ENCODE measurements at regions not wholly inside any gene's neighbourhood (a gene's known extent, or its start where the extent isn't known, plus 50 kb on each side); places are given as distances from the start of the nearest gene placed in this dataset.

DNA sequence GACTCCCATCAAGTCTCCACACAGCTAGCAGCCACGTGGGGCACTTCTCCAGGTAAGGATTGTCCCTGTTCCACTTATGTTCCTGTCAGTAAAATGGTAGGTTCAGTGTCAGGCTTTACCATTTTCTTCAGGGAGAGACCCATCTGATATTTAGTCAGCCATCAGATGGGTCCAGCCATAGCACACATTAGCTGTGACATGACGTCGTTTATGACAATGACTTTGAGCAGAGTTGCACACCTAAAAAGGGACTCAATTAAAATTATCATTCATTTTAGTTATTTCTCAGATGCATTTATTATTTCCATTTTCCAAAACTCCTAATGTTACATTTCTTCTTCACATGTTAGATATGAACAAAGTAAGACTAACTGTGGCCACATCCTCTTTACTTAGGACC lies 68.2 kb upstream of the SNRPN start:
- no peak for TF ChIP-seq POLR2A (IDR thresholded peaks at IDR 0.05; ENCODE audit: low read depth, low read length)
- TF ChIP-seq TAF1 (IDR thresholded peaks at IDR 0.05; ENCODE audit: low read depth, low read length): no peak
- no peak for TF ChIP-seq POLR2AphosphoS5 (IDR thresholded peaks at IDR 0.05; ENCODE audit: low read depth, low read length)
